ENCODE measurements at regions not wholly inside any gene's neighbourhood (a gene's known extent, or its start where the extent isn't known, plus 50 kb on each side); places are given as distances from the start of the nearest gene placed in this dataset.

DNA sequence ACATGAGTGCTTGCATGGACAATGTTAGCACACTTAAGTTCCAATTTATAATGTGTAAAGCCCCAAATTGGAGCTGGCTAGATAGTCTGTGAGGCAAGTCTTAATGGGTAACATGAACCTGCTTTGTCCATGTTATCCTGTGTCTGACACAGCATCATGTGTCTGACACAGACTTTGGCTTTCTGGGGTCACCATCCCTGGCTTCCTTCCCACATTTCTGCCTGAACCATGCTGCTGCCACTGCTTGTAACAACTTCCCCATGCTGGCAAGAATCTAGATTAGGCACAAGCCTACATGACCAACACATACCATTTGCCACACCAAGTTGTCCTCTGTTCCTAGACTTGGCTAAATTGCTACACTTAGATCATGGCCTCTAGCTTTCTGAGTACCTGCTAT, 49.8 kb upstream of the ZBTB7C start:
- H3K4me3 ChIP-seq (IDR thresholded peaks at IDR 0.05; ENCODE audit: insufficient read depth, low read depth, low read length): no peak overlapping the region
- TF ChIP-seq, protein P1, sequence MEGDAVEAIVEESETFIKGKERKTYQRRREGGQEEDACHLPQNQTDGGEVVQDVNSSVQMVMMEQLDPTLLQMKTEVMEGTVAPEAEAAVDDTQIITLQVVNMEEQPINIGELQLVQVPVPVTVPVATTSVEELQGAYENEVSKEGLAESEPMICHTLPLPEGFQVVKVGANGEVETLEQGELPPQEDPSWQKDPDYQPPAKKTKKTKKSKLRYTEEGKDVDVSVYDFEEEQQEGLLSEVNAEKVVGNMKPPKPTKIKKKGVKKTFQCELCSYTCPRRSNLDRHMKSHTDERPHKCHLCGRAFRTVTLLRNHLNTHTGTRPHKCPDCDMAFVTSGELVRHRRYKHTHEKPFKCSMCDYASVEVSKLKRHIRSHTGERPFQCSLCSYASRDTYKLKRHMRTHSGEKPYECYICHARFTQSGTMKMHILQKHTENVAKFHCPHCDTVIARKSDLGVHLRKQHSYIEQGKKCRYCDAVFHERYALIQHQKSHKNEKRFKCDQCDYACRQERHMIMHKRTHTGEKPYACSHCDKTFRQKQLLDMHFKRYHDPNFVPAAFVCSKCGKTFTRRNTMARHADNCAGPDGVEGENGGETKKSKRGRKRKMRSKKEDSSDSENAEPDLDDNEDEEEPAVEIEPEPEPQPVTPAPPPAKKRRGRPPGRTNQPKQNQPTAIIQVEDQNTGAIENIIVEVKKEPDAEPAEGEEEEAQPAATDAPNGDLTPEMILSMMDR (conservative IDR thresholded peaks at IDR 0.05; ENCODE audit: low read depth, low read length): no peak
- no peak overlapping the region for H3K4me2 ChIP-seq
- H3K79me2 ChIP-seq (ENCODE audit: insufficient read depth, low read depth): no peaks in the 10 kb centered on the region
- H3K27ac ChIP-seq: no peak overlapping the region
- H3K9ac ChIP-seq: no peak overlapping the region
- no peak overlapping the region for H2AFZ ChIP-seq (ENCODE audit: low read depth)
- H3K36me3 ChIP-seq (ENCODE audit: insufficient read depth): no peaks in the 10 kb centered on the region
- H4K20me1 ChIP-seq (ENCODE audit: insufficient read depth): no peaks in the 10 kb centered on the region
- H3K27me3 ChIP-seq (ENCODE audit: insufficient read depth, low read depth): no peaks in the 10 kb centered on the region
- peaks cover 26% of the 10 kb centered on the region for H3K4me1 ChIP-seq (ENCODE audit: low read depth, poor library complexity, severe bottlenecking)

Data from KMS-11 (cell line).